Heart left ventricle (tissue), 13 donors: ENCODE measurements at regions not wholly inside any gene's neighbourhood (a gene's known extent, or its start where the extent isn't known, plus 50 kb on each side); places are given as distances from the start of the nearest gene placed in this dataset.

Experiments used
- POLR2A ChIP-seq, 2 donors: fragments of 450-650 bp; IDR thresholded peaks; one replicate each; pipeline ENCODE4 v1.6.1; 2017; ENCODE audit warnings: antibody characterized with exemption in 2 of 2, mild to moderate bottlenecking in 2 of 2, moderate library complexity in 2 of 2
- TF ChIP-seq, protein P1 (sequence below), 12 donors: fragments of 200-600 bp; sonication (generic) in 4 of 12; IDR thresholded peaks; one replicate each; pipeline versions ENCODE4 v1.5.0 to v1.8.0; 2018 to 2022; ENCODE audit warnings: antibody characterized with exemption in 12 of 12, mild to moderate bottlenecking in 5 of 12
- donor health status: ischemic (EF 13 %, LVEDD 7.1; RV severe dilation, severe dysfunction).
- donor health status: DM: no; HTN: yes; CAD: no.
- donor health status: DM: no; HTN: no; CAD: no.
- donor health status: ischemic (EF 25% LVEDD 6.9; RV normal size, moderate dysfunction).
- donor health status: ischemic (EF 25% LVEDD 5.7; RV mildly dilated, moderate dysfunction).
- donor health status: ischemic (EF 35%, LVEDD 5.7; RV mildly dilated, moderate dysfunction).
- donor health status: nonischemic (EF 11% LVEDD 7.7; RV severe dilation, severe dysfunction).
- donor health status: DM: yes; HTN: yes; CAD: no.
- donor health status: PGD.
- donor health status: ischemic (EF 29% LVEDD 5.4; RV normal size, mild dysfunction).
- donor health status: nonischemic (EF 23%, LVEDD 6.1; RV moderate dilation, normal function).

DNA sequence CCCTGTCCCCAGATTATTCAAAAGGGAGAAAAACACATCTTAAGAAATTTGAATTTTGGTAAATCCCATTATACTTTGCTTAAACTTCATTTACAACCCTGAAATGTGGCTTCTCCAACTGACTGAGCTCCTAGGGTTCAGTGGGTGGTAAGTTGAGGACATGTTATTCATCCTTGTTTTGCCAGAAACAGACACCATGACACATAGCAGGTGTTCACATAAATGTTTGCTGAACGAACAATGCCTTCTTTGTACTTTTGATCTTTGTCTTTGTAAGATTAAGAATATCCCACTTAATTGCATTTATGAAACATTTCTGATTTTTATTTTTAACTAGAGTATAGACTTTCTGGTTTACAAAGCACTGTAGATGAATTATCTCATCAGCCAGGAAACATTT is 209.7 kb downstream of the GPAM start:
- TF ChIP-seq, protein P1, sequence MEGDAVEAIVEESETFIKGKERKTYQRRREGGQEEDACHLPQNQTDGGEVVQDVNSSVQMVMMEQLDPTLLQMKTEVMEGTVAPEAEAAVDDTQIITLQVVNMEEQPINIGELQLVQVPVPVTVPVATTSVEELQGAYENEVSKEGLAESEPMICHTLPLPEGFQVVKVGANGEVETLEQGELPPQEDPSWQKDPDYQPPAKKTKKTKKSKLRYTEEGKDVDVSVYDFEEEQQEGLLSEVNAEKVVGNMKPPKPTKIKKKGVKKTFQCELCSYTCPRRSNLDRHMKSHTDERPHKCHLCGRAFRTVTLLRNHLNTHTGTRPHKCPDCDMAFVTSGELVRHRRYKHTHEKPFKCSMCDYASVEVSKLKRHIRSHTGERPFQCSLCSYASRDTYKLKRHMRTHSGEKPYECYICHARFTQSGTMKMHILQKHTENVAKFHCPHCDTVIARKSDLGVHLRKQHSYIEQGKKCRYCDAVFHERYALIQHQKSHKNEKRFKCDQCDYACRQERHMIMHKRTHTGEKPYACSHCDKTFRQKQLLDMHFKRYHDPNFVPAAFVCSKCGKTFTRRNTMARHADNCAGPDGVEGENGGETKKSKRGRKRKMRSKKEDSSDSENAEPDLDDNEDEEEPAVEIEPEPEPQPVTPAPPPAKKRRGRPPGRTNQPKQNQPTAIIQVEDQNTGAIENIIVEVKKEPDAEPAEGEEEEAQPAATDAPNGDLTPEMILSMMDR (IDR thresholded peaks at IDR 0.05), result no peak
- no peak for TF ChIP-seq POLR2A (IDR thresholded peaks at IDR 0.05)
